Stimulated activated CD4-positive, alpha-beta T cell treated with anti-CD3 and anti-CD28 coated beads, Interleukin-15, amount 100 ng/mL, for 24 hours (primary cell): ENCODE measurements at regions not wholly inside any gene's neighbourhood (a gene's known extent, or its start where the extent isn't known, plus 50 kb on each side); places are given as distances from the start of the nearest gene placed in this dataset.

Experiments
- DNase-seq: peaks from one replicate; pipeline ENCODE4 v3.0.0-alpha.2; 2020

DNA sequence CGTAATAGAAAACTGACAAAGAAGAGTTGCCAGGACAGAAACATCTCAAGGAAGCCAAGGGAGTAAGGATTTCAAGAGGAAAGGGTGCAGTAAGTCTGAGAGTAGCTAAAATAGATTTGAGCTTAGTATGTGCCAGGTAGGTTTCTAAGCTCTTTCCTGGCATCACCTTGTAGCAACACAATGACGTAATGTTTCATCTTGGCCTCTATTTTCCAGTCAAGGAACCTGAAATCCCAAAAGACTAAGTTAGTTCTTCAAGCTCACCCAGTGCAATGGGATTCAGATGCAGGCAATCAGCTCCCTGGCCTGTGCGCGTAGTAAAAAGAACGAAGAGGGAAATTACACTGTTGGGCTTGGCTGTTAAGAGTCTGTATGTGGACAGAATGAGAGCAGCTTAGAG lies 586.5 kb upstream of the TENM3 start:
- no peak for DNase-seq

DNA sequence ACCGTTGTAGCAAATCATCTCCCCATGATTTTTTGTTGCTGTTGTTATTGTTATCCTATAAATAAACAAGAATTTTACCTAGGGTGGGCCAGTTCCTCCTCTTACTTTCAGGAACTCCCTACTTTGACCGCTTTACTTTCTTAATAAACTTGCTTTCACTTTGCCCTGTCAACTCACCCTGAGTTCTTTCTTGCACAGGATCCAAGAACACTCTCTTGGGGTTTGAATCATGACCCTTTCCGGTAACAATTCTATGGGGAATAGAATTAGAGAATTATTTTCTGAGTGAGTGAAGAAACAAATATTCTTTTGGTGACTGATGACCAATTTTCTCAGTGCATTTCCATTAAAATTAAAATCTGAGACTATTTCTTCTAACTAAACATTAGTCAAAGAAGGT lies 584.0 kb upstream of the TENM3 start:
- DNase-seq: no peak

- DNase-seq: no peak
Measured at GRCh38 chr4:181659876-181660275, 583.3 kb upstream of the TENM3 start.

- no peak for DNase-seq
Measured at GRCh38 chr4:181661090-181661489, 582.1 kb upstream of the TENM3 start.

DNA sequence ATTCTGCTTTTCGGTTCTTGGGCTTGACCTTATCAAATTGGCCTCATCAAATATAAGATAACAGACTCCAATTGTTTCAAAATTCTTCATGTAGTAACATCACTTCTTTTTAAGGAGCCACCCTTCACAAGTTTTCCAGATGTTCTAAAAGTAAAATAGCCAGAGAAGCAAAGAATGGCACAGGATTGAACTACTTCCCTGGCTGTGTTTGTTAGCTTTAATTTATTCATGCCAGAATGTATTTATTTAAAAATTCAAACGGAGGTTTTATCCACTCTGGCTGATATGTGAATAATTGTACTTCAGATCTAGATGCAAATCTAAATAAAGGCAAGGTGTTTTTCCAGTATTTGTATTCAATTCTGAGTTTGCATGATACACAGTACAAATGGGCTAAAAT lies 581.3 kb upstream of the TENM3 start:
- no peak for DNase-seq

DNA sequence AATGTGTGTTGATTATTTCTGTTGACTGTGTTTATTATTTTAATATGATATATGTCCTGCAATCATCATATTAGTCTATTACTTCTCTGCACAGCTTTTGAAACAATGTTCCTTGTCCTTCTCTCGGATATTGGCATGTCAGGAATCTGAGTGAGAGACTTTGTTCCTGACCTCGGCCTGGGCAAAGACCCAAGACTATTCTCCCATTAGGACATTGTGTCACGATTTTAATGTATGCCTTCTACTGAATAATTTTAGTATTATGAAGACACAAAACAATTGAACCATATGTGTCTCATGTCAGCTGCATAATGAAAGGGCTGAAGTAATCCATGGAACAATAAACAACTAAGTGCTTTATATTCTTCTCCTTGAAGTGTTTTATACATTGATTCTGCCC lies 580.8 kb upstream of the TENM3 start:
- no peak for DNase-seq

- no peak for DNase-seq
Measured at GRCh38 chr4:181670506-181670905, 572.7 kb upstream of the TENM3 start.

DNA sequence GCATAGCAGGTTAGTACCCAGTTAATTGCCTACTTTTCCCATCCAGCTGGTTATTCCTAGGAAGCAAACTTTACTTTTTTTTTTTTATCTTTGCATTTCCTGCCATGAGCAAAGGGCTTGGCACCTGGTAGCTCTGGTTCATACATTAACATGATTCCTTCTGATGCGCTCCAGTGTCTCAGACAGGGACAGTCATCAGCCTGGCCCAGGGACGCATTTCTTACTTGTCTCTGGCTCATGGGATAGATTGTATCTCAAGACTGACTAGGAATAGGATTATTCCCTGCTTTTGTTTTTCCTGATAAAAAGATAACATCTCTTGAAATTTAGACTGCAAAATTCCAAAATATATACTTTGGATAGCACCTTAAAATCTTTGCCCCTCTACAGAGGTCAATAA lies 571.5 kb upstream of the TENM3 start:
- DNase-seq: no peak

- DNase-seq: no peak
Measured at GRCh38 chr4:181672751-181673150, 570.5 kb upstream of the TENM3 start.

- no peak for DNase-seq
Measured at GRCh38 chr4:181674315-181674875, 568.8 kb upstream of the TENM3 start.

GRCh38 chr4:181676546-181676945 lies 566.7 kb upstream of the TENM3 start:
- no peak for DNase-seq

DNA sequence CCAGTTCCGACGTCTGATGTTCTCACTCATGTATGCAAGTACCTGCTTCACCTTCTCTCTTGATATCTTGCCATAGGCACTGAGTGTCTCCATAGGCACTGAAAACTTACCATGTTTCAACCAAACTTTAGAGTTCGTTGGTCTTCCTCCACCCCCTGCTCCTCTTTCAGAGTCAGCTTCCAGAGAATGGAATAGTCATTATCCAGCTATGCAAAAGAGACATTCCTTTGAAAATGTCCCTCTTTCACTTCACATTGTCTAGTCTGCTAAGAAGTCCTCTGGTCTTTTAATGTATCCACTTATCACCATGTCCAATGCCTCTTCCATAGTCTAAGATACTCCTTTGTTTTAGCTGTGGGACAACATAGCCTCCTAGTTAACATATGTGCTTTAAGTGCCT lies 566.0 kb upstream of the TENM3 start:
- DNase-seq: no peak

- no peak for DNase-seq
Measured at GRCh38 chr4:181677621-181678020, 565.6 kb upstream of the TENM3 start.

DNA sequence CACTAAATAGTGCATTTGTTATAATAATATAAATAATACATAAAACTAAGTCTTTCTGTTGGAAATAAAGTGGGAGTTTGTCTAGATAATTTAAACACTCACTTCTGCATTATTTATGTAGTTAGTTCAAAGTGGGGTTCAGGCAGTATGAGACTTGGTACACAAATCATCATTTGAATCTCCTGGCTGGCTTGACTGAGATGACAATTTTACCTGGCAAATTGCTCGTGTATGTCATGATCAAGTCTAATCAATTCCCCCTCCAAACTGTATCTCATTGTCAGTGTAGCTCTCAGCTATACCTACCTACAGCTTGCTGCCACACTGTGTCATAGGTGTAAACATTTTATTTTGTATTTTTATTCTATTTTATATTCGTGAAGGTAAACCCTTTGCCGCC lies 563.4 kb upstream of the TENM3 start:
- DNase-seq: no peak

DNA sequence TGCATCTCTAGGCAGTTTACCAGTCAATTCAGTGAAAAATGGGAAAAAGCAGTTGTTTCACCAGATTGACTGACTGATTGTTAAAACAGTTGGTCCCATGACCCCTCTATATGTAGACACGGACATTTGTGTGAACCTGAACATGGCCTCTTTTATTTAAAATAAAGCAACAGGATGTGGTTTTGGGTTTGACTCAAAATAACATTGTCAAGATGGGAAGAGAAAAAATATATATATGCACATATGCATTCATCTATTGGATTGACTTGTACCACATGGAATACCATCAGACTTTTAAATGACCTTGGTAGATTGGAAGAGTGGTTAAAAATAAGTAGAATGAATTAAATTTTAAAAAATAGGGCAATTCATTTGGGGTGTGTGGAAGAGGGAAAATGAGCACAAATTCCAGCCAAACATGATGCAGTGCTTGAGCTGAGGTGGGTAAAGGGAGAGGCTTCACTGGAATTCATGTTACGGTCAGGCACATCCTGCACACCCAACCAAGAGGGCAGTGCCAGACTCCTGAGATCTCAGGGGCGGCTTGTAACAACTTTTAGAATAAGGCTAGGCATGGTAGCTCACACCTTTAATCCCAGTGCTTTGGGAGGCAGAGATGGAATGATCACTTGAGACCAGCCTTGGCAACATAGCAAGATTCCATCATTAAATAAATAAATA lies 560.7 kb upstream of the TENM3 start:
- DNase-seq: no peak

DNA sequence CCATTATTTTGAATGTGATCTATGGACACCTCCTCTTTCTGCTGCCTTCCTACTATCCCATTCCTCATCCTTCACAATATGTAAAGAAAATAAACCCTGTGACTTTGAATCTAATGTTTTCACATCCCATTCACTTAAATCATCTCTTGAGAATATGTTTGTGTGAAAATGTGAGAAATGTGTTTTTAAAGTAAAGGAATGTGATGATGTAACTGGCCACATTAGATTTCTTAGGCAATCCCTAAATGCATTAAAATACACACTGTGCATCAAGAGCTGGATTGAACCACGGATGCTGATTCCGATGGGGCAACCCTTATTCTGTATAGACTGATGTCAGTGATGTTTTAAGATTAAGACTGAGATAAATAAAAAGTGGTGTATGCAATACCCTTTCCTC lies 558.9 kb upstream of the TENM3 start:
- DNase-seq: no peak

DNA sequence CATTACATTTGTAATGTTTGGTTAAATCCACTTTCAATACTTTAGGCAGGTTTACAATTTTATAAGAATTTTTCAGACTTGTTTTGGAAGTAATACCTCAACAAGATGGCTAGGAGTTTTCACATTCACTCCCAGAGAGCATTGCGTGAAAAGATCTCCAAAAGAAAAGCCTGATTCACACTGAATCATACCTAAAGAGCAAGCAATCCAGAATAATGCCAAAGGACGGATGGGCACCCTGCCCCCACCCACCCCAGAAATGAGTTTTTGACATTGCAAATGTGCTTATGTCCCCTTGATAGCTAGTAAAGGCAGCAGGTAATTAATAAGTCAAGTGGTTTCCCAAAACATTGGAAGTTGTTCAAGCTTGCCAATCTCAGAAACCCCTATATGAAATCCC lies 557.7 kb upstream of the TENM3 start:
- DNase-seq: no peak

GRCh38 chr4:181685911-181686310 lies 557.3 kb upstream of the TENM3 start:
- no peak for DNase-seq

DNA sequence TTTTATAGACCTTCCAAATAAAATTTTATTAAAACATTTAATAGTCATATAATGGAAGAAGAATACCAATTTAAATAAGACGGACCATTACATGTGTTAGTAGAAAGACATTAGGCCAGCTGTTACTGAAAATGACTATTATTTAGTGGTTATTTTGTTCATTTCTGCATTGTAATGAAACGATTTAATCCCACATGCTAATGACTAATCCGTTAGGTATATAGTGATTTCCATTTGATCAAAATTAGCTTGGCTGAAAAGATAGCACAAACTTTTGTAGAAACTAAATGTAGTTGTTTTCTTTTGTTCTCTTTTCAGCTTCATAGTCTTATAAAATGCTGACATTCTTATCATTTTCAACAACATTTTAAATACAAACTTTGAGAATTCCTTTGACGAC lies 556.1 kb upstream of the TENM3 start:
- DNase-seq: no peak

DNA sequence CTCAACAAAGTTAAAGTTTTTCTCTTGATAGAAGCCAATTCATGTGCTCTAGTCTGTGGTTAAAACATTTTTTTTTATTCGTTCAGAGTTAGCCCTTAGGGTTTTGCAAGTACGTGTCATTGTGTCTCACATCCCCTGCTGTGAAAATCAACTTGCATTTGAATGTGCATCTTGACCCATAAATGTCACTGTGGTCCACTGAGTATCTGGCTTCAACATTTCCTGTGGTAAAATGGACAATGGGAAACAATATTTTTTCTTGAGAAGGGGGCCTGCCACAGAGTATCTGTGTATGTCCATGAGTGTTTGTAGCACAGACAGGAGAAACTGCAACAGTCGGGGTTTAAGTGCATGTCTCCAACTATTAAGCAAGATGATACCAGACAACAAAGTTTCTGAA lies 554.8 kb upstream of the TENM3 start:
- no peak for DNase-seq

DNA sequence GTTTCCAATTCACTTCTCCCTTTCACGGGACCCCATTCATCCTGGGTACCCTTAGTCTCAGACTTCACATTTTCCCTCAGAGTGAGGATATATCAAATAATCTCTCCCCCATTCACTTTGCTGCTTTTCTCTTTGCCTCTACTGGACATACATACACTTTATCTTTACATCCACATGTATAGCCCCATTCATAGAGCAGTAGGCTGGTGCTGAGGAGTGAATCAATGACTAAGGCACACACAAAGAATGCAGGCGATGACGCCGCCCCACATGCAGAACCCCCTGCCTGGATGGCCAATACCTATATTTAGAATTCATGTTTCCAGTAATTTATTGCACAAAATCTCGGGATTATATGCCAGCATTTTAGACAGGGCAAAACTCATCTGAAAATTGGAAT lies 554.3 kb upstream of the TENM3 start:
- no peak for DNase-seq

DNA sequence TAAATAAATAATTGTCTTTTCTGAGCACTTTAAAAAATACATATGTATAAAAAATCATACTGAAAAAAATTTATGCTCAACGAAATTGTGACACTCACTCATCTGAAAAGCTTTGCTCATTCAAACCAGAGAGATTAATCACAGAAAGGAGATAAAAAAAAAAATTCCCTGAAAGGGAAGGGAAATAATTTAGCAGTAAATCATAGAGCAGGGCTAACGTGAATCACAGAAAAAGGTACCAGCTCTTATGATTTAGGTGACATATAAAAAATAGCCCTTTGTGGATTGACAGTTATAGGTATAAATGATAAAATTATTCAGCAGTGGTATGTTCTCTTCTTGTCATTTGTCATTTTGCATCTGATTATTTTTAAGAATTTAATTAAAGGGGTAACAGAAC lies 552.7 kb upstream of the TENM3 start:
- DNase-seq: no peak

DNA sequence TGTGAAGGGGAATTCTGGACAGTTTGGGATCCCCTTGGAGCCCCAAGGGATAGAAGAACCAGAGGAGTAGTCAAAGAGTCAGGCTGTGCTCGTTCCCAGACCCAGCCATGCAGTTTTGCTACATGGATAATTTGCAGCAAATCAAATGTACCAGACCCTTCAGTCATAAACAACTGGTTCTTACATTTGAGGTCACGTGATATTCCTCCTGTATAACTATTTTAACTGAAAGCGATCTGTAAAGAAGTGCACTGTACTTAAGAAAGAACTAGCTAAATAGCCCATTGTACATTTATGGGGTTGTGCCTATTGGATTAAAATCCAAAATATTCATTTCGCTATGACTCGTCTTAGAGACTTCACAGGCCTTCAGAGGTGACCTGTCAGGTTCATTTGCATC lies 550.2 kb upstream of the TENM3 start:
- DNase-seq: no peak

GRCh38 chr4:181693517-181693916 lies 549.7 kb upstream of the TENM3 start:
- no peak for DNase-seq

- DNase-seq: no peak
Measured at GRCh38 chr4:181698221-181698620, 545.0 kb upstream of the TENM3 start.
